ENCODE measurements at regions not wholly inside any gene's neighbourhood (a gene's known extent, or its start where the extent isn't known, plus 50 kb on each side); places are given as distances from the start of the nearest gene placed in this dataset.

- H3K27ac Mint-ChIP-seq: no peak overlapping the region
- DNase-seq: no peak
- H3K9me3 Mint-ChIP-seq: no peaks in the 10 kb centered on the region
- no peaks in the 10 kb centered on the region for H3K36me3 Mint-ChIP-seq (ENCODE audit: low read depth)
- no peak overlapping the region for H3K4me3 Mint-ChIP-seq
- peaks cover 58% of the 10 kb centered on the region for H3K4me1 Mint-ChIP-seq (ENCODE audit: low read depth)
- no peaks in the 10 kb centered on the region for H3K27me3 Mint-ChIP-seq
Measured at GRCh38 chr7:36775061-36775620, 50.8 kb upstream of the AOAH start.
